HG03066 (cell line): ENCODE measurements at regions not wholly inside any gene's neighbourhood (a gene's known extent, or its start where the extent isn't known, plus 50 kb on each side); places are given as distances from the start of the nearest gene placed in this dataset.
"Not testable (repeated sequence)": the region's sequence is repeated elsewhere in the genome, so short reads cannot be mapped to it uniquely, and the experiment has no call there.

Experiments used
- ATAC-seq: cut with Tn5 transposase; IDR thresholded peaks from one replicate; pipeline ENCODE4 v1.9.1; 2021; ENCODE audit warnings: low read depth; ENCODE audit not compliant: unreplicated experiment

DNA sequence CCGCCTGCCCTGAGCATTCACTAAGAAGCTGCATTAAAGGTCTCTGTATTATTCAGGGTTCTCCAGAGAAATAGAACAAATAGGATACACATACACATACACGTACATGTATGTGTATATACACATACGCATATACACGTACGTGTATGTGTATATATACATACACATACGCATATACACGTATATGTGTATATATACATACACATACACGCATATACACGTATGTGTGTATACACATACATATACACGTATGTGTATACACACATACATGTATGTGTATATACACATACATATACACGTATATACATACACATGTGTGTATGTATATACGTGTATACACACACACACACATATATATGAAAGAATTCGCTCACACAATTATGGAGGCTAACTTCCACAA, 108.9 kb upstream of the BARHL2 start:
- ATAC-seq: no peak

DNA sequence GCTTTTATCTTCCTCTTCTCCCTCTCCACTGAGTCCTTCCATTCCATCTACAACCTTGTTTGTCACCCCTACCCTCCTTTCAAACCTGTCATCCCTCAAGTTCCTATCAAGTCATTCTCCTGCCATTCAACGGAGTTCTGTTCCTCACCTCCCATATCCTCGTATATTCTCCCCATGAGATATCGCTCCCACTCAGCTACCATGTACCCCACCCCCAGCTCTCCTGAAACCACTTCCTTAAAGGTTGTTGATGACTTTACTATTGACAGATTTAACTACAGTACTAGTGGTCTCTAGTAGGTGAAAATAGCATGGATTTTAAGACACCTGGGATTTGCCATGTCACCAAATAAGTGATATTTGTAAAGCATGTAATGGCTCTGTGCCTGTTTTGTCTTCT, 107.4 kb upstream of the BARHL2 start:
- ATAC-seq: no peak

DNA sequence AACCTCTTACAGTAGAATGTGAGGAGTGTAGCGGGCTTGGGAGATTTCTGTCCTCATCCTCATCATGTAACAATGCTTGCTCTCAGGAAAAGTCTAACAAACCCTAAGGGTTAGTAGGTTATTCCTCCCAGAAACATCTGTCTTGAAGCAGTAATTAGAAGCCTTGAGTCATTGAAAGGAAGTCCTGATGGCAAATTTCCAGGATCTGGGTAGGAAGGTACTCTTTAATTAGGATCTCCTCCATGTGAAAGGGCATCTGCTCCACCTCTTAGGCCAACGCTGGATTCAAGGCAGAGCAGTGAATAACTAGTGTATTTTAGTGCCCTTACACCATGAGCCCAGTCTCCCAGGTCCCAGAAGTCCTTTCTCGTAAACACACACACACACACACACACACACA, 106.6 kb upstream of the BARHL2 start:
- ATAC-seq: no peak

DNA sequence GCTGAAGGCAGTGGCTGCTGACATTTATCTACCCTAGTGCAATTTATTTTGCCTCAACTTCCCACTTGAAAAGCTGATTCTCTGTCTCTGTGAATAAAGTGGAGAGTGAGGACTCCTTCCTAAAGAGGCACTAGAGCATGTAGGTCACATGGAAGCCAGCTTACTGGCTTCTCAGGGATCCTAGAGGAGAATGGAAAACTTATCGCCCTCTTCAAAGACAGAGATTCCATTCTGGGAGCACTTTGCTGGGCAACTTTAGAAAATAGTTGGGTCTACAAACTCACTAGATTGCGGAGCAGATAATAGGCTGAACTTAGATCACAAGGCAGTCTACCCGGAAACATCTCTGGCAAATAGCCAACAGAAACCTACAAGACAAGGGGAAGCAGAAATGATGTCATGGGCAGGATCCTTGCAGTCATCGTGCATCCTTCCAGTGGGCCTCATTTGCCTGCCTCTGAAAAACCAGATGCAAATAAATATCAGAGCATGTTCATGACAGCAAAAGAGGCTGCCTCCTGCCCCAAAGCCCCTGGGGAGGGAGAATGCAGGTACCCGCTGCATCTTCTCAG, 104.8 kb upstream of the BARHL2 start:
- no peak for ATAC-seq

DNA sequence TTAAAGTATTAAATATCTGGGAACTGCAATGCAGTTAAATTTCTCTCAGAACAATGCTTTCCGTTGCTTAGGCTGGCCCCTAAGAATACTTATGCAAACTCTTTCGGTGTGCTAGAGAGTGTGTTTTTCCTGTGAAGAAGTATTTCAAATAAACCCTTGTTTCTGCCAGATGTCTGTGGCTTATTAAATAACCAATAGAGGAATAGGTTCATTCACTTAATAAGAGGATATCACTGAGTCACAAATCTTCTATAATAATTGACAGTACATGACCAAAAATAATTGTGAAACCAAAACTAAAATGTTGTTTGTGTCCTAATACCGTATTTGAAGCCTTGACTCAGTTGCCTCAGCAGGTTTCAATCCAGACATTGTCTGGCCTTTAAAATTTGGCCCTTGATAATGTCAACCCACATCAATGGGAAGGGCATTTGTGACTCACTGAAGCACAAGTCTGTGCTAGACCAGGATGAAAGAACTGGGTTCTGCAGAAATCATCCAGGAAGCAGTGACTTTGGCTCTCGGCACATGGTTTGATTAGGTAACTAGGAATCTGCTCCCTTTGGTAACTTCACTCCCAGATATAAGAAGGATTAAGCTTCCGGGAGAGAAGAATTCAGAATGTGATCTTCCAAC, 104.2 kb upstream of the BARHL2 start:
- ATAC-seq: no peak

DNA sequence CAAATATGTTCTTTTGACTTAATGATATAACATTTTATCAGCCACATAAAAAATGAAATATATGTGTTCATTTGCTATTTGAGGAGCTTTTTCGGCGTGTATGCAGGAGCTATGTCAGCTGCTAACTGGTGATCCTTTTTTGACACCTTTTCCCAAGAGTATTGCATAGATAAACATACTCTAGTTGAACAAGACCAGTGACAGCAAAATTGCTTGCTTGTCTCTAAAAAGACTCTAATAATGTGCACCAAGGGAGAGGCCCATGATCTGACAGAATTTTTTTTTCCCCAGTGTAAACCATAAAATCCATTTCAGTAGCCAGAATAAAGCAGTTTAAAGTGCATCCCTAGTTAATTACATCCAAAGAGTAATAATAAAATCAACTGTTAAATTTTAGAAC, 103.6 kb upstream of the BARHL2 start:
- no peak for ATAC-seq

DNA sequence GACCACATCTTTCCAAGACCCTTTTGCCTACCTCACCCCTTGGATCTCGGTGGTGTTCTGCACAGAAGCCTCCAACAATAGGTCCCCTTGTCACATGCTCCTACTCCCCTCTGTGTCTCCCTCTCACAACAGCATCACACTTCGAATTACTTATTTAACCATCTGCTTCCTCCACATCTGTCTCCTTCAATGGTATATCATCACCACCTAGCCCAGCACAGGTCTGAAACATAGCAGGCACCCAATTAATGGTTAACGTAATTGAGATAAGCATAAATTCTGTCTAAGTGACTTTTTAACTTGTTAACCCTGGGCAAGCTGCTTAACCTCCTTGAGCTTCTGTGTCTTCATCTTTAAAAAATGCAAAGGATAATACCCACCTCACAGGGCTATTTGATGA, 100.3 kb upstream of the BARHL2 start:
- ATAC-seq: no peak

DNA sequence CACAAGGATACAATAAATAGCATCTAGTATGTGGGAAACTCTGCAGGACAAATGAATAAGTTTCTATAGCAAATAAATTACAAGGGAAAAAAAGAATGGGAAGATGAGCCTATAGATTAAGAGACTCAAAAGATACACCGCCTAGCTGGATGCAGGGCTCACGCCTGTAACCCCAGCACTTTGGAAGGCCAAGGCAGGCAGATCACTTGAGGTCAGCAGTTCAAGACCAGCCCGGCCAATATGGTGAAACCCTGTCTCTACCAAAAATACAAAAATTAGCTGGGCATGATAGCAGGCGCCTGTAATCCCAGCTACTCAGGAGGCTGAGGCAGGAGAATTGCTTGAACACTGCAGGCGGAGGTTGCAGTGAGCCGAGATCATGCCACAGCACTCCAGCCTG, 95.1 kb upstream of the BARHL2 start:
- ATAC-seq: not testable (repeated sequence)

DNA sequence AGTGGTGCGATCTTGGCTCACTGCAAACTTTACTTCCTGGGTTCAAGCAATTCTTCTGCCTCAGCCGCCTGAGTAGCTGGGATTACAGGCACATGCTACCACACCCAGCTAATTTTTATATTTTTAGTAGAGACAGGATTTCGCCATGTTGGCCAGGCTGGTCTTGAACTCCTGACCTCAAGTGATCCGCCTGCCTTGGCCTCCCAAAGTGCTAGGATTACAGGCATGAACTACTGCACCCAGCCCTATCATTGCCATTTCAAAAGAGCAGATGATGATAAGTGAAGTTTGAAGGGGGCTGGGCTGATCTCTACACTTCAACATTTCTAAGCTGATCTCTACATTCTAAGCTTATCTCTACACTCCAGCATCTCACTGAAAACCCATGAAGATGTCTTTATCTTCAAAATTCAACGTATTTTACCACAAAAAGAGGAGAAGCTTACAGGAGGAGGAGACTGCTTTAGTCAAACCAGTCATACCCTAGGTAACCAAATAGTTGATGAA, 94.4 kb upstream of the BARHL2 start:
- ATAC-seq: not testable (repeated sequence)

DNA sequence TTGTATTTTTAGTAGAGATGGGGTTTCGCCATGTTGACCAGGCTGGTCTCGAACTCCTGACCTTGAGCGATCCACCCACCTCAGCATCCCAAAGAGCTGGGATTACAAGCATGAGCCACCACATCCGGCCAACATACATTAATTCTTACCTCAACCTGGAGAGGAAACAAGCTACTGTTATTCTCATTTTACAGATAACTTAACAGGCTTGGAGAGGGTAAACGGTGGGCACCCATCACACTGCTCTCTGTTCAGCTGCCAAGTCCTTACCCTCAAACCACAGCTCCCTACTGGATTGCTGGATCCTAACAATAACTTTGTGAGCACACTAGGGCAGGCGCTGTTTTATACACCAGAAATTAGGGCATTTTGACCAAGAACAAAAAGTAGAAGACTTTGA, 93.6 kb upstream of the BARHL2 start:
- no peak for ATAC-seq

DNA sequence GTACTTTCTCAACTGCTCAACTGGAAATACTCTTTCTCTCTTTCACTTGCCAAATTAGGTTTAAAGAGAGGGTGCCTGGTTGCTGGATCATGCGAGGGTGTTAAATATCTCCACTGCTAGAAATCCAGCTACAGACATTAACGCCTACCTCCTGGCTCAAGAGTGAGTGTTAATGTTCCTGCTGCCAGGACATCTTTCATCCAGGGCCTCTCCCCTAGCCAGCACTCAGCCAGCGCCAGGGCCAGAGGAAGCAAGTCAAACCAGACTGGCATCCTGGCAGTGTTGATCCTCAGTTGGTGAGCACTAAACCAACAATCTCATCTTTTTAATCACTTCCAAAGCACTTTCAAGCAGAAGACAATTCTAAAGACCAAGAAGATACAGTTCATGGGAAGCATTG, 92.9 kb upstream of the BARHL2 start:
- ATAC-seq: no peak

DNA sequence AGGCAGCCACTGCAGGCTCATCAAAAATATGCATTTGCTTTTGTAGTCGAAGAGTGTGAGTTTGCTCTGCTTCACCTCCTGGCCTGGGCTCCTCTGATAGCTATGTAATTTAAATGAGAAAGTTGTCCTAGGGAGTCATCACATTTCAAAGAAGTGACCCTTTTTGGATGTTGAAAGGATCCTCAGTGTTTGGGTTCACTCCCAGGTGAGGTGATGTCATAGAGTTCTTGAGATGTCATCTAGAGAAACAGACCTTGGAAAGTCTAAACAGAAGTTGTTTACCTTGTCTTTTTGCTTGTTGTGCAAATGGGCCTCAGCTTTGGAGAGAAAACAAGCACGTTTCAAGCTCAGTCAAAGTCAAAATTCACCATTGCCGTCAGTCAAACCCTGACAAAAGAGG, 92.0 kb upstream of the BARHL2 start:
- ATAC-seq: no peak

DNA sequence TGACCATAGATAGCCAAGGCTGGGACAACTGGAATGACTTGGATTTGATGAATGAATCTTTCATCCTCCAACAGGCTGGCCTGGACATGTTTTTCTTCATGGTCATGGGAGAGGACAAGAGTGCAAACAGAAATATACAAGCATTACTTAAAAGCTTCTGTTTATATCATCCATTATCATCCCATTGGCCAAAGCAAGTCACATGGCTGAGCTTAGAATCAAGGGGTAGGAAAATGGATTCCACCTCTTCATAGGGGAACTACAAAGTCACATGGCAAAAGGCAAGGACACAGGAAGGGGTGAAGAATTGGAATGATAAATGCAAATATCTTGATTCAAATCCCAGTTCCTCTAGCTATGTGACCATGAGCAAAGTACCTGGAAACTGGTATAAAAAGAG, 90.2 kb upstream of the BARHL2 start:
- ATAC-seq: no peak

DNA sequence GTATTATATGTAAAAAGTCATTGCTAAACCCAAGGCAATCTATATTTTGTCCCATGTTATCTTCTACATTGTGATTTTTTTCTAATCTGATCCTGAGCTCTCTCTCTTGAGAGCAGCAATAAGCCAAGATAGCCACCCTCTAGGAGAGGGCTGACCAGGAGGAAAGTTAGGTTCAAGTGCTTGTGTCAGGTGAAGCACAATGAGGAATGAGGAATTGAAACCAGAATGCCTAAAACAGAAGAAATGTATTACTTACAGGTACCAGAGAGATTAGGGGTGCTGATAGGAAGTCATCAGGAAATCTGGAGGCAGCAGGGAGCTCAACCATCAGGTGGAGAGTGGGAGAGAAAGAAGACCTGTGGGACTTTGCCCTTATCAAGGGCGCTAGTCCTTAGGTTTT, 85.5 kb upstream of the BARHL2 start:
- no peak for ATAC-seq

DNA sequence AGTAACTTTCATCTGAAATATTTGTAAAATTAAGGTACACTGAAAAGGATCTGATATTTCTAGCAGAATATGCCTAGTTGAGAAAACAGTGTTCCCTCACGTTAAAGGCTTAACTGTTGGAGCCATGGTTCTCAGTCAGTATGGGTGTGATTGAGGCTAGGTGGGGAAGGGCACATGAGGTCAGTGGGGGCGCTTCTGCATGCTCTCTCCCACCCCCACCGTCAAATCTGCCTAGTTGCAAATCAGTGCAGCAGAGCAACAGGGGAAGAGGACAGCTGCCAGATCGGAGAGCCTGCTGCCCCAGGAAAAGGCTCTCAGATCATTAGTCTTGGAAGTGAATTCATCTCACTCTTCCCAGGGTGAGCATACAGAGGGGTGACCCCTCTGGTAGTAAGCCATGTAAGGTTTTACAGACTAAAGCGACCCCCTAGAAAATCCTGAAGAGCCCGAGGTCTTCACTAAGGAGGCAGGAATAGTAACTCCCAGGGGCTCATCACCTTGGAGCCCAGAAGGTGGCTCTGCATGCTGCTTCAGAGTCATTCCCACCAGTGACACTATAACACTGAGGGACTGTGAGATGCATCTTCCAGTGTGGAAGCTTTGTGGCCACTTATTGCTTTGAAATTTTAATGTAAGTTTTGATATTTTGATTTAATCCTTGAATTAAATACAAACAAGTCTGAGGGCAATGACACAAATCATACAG, 83.1 kb upstream of the BARHL2 start:
- ATAC-seq: no peak

DNA sequence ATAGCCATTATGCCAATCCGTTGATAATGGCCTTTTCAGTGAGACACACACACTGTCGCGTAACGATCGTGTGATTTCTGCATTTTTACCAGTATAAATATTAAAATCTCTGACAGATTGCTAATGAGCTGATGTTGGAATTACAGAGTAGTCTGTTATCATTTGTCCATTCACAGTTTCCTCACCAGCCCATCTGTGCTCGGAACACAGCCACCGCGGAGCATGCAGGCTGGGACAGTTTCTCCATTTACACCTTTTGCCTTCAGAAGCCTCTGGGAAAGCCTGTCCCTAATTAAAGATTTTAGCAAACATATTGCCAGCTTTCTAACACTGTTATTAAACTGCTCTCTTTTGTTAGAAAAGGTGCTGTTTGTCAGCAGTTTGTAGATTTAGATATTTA, 82.2 kb upstream of the BARHL2 start:
- ATAC-seq: no peak

DNA sequence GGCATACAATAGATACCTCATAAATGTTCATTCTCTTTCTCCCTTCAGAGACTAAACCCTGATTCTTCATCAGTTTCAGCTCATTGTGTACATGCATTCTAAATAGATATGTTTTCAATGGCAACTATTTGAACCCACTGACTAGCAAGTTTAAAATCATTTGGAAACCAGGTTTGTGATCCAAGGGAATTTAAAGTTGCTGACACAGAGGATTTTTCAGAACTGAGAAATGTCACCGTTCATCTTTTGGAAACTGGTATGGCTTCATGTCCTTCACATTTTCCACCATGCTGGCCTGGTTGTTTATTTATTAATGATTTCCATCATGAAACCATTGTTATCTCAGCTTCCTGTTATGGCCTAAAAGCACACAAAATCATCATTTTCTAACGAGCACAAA, 81.8 kb upstream of the BARHL2 start:
- ATAC-seq: no peak

DNA sequence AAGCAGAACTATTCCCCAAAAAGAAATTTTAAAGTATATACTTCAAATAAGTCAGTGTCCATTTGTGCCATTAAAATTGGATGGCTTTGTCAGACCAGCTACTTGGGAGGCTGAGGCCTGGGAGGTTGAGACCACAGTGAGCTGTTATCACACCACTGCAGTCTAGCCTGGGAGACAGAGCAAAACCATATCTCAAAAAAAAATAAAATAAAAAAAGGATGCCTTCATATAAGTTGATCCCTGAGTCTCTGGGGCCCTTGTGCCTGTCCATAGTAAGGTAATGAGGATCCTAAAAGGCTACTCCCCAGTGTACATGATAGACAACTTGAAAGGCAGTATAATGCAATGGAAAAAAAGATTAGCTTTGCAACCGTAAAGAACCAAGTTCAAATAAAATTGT, 81.2 kb upstream of the BARHL2 start:
- no peak for ATAC-seq

DNA sequence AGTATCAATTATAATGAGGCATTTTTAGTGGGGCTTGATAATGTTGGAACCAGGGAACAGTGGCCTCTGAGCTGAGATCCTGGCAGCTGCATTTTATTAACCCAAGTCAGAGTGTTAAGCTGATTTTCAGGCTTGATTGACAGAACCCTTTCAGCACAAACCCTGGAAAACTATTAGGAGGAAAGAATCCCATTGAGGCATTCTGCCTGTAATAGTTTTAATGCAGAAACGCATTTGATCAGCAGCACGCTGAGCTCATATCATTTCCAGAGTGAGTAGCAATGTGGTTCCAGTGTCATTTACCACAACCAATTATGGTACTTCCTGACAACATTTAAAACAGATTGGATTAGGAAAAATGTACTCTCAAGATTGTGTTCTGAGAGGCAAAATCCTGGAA, 78.3 kb upstream of the BARHL2 start:
- no peak for ATAC-seq

DNA sequence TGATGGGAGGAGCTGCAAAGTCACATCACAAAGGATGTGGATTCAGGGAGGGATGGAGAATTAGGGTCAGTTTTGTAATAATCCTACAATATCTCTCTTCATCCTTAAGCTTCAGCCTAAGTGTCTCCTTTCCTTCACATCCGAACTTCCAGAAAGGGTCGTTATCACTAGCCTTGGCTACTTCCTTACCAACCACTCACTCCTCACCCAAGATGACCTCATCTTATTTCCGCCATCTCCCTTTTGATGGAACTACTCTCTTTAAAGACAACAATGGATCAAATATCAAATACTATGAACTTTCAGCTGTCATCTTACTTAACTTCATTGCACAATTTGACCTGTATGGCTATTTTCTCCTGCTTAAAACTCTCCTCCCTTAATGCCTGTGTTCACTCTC, 69.6 kb upstream of the BARHL2 start:
- no peak for ATAC-seq

DNA sequence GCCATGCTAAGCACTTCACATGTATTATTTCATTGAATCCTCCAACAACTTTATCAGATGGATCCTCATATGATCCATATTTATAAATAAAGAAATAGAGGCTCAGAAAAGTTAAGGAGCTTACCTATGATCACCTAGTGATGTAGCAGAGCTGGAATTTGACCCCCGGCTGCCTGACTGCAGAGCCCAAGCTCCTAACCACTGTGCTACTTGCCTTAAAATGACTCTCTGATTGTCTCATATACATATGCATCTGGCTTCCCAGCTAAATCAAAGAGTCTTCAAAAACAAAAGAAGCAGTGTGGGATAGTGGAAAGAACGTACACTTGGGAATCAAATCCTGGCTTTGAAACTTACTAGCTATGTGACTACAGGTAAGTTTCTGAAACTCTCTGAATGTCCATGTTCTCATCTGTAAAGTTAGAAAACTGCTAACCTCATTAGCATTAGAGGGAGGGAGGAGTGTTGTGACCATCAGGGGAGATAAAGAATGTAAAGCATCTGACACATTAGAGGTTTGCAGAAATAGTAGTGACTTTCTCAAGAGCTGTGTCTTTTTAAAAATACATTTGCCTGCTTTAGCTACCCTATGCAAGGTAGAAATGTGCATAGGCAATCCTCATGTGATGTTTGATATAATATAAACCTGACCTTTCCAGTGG, 67.2 kb upstream of the BARHL2 start:
- no peak for ATAC-seq

DNA sequence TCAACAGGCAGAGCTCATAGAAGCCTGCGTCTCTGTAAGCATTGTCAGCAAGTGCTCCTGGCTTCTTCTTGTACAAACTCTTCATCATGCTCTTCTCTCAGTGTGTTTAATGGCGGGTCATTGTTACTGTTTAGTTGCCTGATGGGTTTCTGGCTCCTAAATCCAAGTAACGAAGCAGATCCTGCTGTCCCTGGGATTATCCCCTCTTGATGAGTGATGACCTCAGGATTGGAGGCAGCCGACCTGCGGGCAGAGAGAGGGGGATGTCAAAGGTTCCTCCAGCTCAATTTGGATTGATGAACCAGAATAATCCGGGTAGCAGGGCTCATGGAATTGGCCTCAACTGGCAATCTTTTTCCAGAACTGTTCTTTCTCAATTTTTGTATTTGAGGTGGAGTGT, 66.1 kb upstream of the BARHL2 start:
- no peak for ATAC-seq
